Heart left ventricle (tissue), 16 donors: ENCODE measurements at regions not wholly inside any gene's neighbourhood (a gene's known extent, or its start where the extent isn't known, plus 50 kb on each side); places are given as distances from the start of the nearest gene placed in this dataset.

Source experiments
- ATAC-seq, 4 donors: fragments of 200-7000 bp; cut with Tn5 transposase; one replicate each; pipeline ENCODE4 v1.9.1; 2020 to 2022; ENCODE audit warnings: moderate library complexity in 4 of 4, mild to moderate bottlenecking in 3 of 4, moderate number of reproducible peaks in 1 of 4
- DNase-seq, 5 donors: peaks; one replicate each; pipeline ENCODE4 v3.0.0-alpha.2; 2020
- H3K27ac ChIP-seq, 12 donors: fragments of 200-600 bp; sonication (generic) in 4 of 12; one replicate each; pipeline versions ENCODE4 v1.5.0 to v1.8.0; 2016 to 2022; ENCODE audit warnings: mild to moderate bottlenecking in 2 of 12
- H3K27me3 ChIP-seq, 9 donors: fragments of 200-600 bp; sonication (generic) in 2 of 9; one replicate each; pipeline versions ENCODE4 v1.5.1 to v1.8.0; 2016 to 2022; ENCODE audit warnings: mild to moderate bottlenecking in 3 of 9
- H3K36me3 ChIP-seq, 9 donors: fragments of 200-600 bp; sonication (generic) in 2 of 9; one replicate each; pipeline versions ENCODE4 v1.5.0 to v1.8.0; 2018 to 2022; ENCODE audit warnings: mild to moderate bottlenecking in 2 of 9
- H3K4me1 ChIP-seq, 12 donors: fragments of 200-600 bp; sonication (generic) in 4 of 12; one replicate each; pipeline versions ENCODE4 v1.5.0 to v1.8.0; 2016 to 2022; ENCODE audit warnings: mild to moderate bottlenecking in 3 of 12
- H3K4me3 ChIP-seq, 12 donors: fragments of 200-600 bp; sonication (generic) in 4 of 12; one replicate each; pipeline versions ENCODE4 v1.5.0 to v1.8.0; 2017 to 2022; ENCODE audit warnings: mild to moderate bottlenecking in 9 of 12, moderate library complexity in 4 of 12
- H3K9me3 ChIP-seq, 12 donors: fragments of 200-600 bp; sonication (generic) in 4 of 12; one replicate each; pipeline versions ENCODE4 v1.5.0 to v1.8.0; 2016 to 2022; ENCODE audit warnings: mild to moderate bottlenecking in 1 of 12
- CTCF ChIP-seq, 12 donors: fragments of 200-600 bp; sonication (generic) in 4 of 12; IDR thresholded peaks; one replicate each; pipeline versions ENCODE4 v1.5.0 to v1.8.0; 2018 to 2022; ENCODE audit warnings: antibody characterized with exemption in 12 of 12, mild to moderate bottlenecking in 5 of 12
- POLR2A ChIP-seq, 2 donors: fragments of 450-650 bp; IDR thresholded peaks; one replicate each; pipeline ENCODE4 v1.6.1; 2017; ENCODE audit warnings: antibody characterized with exemption in 2 of 2, mild to moderate bottlenecking in 2 of 2, moderate library complexity in 2 of 2
- WGBS, 4 donors: extraction: QIAGEN DNeasy Blood & Tissue Kit in 2 of 4; methylation state at CpG; one replicate each; pipeline versions ENCODE4 v1.1.5 to v1.1.7; 2013 to 2018; 5-methylcytosine and 5-hydroxymethylcytosine counted together
- intact Hi-C, 10 donors: fragments of 100-400 bp; cut with DNase I; formaldehyde crosslinking; loops; one replicate each; pipeline versions ENCODE4 v1.11.1 to v1.14.2; 2022
- donor health status: ischemic (EF 13 %, LVEDD 7.1; RV severe dilation, severe dysfunction).
- donor health status: healthy with polysubstance abuse.
- donor health status: DM: no; HTN: yes; CAD: no.
- donor health status: DM: no; HTN: no; CAD: no.
- donor health status: ischemic (EF 25% LVEDD 6.9; RV normal size, moderate dysfunction).
- donor health status: ischemic (EF 25% LVEDD 5.7; RV mildly dilated, moderate dysfunction).
- donor health status: healthy.
- donor health status: DM: yes; HTN: yes; CAD: no.
- donor health status: ischemic (EF 35%, LVEDD 5.7; RV mildly dilated, moderate dysfunction).
- donor health status: nonischemic (EF 11% LVEDD 7.7; RV severe dilation, severe dysfunction).
- donor health status: DM: yes; HTN: yes; CAD: no.
- donor health status: PGD.
- donor health status: ischemic (EF 29% LVEDD 5.4; RV normal size, mild dysfunction).
- donor health status: nonischemic (EF 23%, LVEDD 6.1; RV moderate dilation, normal function).

GRCh38 chr11:28629235-28629634 lies 521.0 kb downstream of the METTL15 start:
- Histone ChIP-seq H3K27ac (no peak overlapping the region), H3K36me3 (no peaks in the 10 kb centered on the region), H3K27me3 (no peaks in the 10 kb centered on the region), H3K4me3 (no peak overlapping the region), H3K9me3 (no peaks in the 10 kb centered on the region), H3K4me1 (no peaks in the 10 kb centered on the region)
- no peak for ATAC-seq
- TF ChIP-seq CTCF (IDR thresholded peaks at IDR 0.05) (no peak), POLR2A (IDR thresholded peaks at IDR 0.05) (no peak)
- WGBS, 4 donors, result 86 to 94% (median 89%) methylated on average over 3 of the region's 3 CpGs
- intact Hi-C loops, result no loop called here
- no peak for DNase-seq

GRCh38 chr11:28628412-28628811 lies 520.2 kb downstream of the METTL15 start:
- ATAC-seq, result no peak
- WGBS, 4 donors, result 69 to 73% (median 71%) methylated on average over 4 of the region's 4 CpGs

GRCh38 chr11:28627690-28628255 lies 519.6 kb downstream of the METTL15 start:
- ATAC-seq (no peak), DNase-seq (no peak)
- Histone ChIP-seq H3K27me3 (no peaks in the 10 kb centered on the region), H3K36me3 (no peaks in the 10 kb centered on the region), H3K4me1 (no peaks in the 10 kb centered on the region), H3K9me3 (no peaks in the 10 kb centered on the region), H3K4me3 (no peak overlapping the region), H3K27ac (no peak overlapping the region)
- 72 to 83% (median 74%) methylated on average over 1 of the region's 1 CpG for WGBS, 4 donors
- no peak for TF ChIP-seq POLR2A (IDR thresholded peaks at IDR 0.05)
- intact Hi-C loops, result no loop called here

More at GRCh38 chr11:28628412-28628811, 520.2 kb downstream of the METTL15 start:
- no peak for DNase-seq
- H3K9me3 ChIP-seq, result no peaks in the 10 kb centered on the region
- H3K27me3 ChIP-seq, result no peaks in the 10 kb centered on the region
- H3K4me1 ChIP-seq, result no peaks in the 10 kb centered on the region
- TF ChIP-seq CTCF (IDR thresholded peaks at IDR 0.05) (no peak), POLR2A (IDR thresholded peaks at IDR 0.05) (no peak)
- intact Hi-C loops, result no loop called here
- no peak overlapping the region for H3K4me3 ChIP-seq
- no peaks in the 10 kb centered on the region for H3K36me3 ChIP-seq
- H3K27ac ChIP-seq, result no peak overlapping the region

- no peak for DNase-seq
- no peak overlapping the region for H3K27ac ChIP-seq
- H3K4me1 ChIP-seq, result peaks cover 0 to 4% (median 0%) of the 10 kb centered on the region in 12 donors
- ATAC-seq, result no peak
- H3K4me3 ChIP-seq, result no peak overlapping the region
- intact Hi-C loops, result no loop called here
- no peaks in the 10 kb centered on the region for H3K27me3 ChIP-seq
- H3K36me3 ChIP-seq, result no peaks in the 10 kb centered on the region
- TF ChIP-seq POLR2A (IDR thresholded peaks at IDR 0.05) (no peak), CTCF (IDR thresholded peaks at IDR 0.05) (no peak)
- H3K9me3 ChIP-seq, result no peaks in the 10 kb centered on the region
These were observed 517.3 kb downstream of the METTL15 start for GRCh38 chr11:28625532-28625931.

- Histone ChIP-seq H3K9me3 (no peaks in the 10 kb centered on the region), H3K4me3 (peak overlapping the region in 6 of 12 donors; percentile 16 to 44 (median 29)), H3K27me3 (no peaks in the 10 kb centered on the region), H3K27ac (no peak overlapping the region), H3K4me1 (peaks cover 0 to 4% (median 0%) of the 10 kb centered on the region in 12 donors), H3K36me3 (no peaks in the 10 kb centered on the region)
- TF ChIP-seq CTCF (IDR thresholded peaks at IDR 0.05) (no peak), POLR2A (IDR thresholded peaks at IDR 0.05) (no peak)
- DNase-seq, result peak in 2 of 5 donors; percentile 7 to 23
- intact Hi-C loops, result no loop called here
- peak in 3 of 4 donors; percentile 42 to 72 (median 52) for ATAC-seq
- WGBS, 4 donors, result 47 to 68% (median 53%) methylated on average over 8 of the region's 8 CpGs
These were observed 513.6 kb downstream of the METTL15 start for GRCh38 chr11:28621753-28622152.
